Gastrocnemius medialis (tissue), 4 donors: ENCODE measurements at regions not wholly inside any gene's neighbourhood (a gene's known extent, or its start where the extent isn't known, plus 50 kb on each side); places are given as distances from the start of the nearest gene placed in this dataset.

Source experiments
- CTCF ChIP-seq, 5 experiments: fragments of 450-650 bp in 3 of 5; fragments of 200-600 bp in 2 of 5; sonication (generic) in 2 of 5; IDR thresholded peaks in 4 of 5; conservative IDR thresholded peaks in 1 of 5; 1 replicate in 4 of 5; 2 replicates in 1 of 5; pipeline ENCODE4 v1.5.1; 2016 to 2019; ENCODE audit warnings: antibody characterized with exemption in 5 of 5, mild to moderate bottlenecking in 3 of 5, moderate library complexity in 3 of 5
- POLR2A ChIP-seq, 2 donors: fragments of 450-650 bp; IDR thresholded peaks; one replicate each; pipeline ENCODE4 v1.6.1; 2017; ENCODE audit warnings: antibody characterized with exemption in 2 of 2, mild to moderate bottlenecking in 2 of 2, moderate library complexity in 2 of 2

- TF ChIP-seq POLR2A (IDR thresholded peaks at IDR 0.05) (no peak), CTCF (IDR thresholded peaks at IDR 0.05 in 4 of 5, conservative IDR thresholded peaks at IDR 0.05 in 1 of 5) (no peak)
Measured at GRCh38 chr2:79387431-79387830, 125.4 kb upstream of the CTNNA2 start.
